HG03354 (cell line): ENCODE measurements at regions not wholly inside any gene's neighbourhood (a gene's known extent, or its start where the extent isn't known, plus 50 kb on each side); places are given as distances from the start of the nearest gene placed in this dataset.
A peak's percentile ranks its signal among the peaks of the same experiment; 100 is the strongest.
"Not testable (repeated sequence)": the region's sequence is repeated elsewhere in the genome, so short reads cannot be mapped to it uniquely, and the experiment has no call there.

Experiments
- ATAC-seq: cut with Tn5 transposase; IDR thresholded peaks from one replicate; pipeline ENCODE4 v1.9.1; 2021; ENCODE audit warnings: mild to moderate bottlenecking; ENCODE audit not compliant: unreplicated experiment, poor library complexity, severe bottlenecking

DNA sequence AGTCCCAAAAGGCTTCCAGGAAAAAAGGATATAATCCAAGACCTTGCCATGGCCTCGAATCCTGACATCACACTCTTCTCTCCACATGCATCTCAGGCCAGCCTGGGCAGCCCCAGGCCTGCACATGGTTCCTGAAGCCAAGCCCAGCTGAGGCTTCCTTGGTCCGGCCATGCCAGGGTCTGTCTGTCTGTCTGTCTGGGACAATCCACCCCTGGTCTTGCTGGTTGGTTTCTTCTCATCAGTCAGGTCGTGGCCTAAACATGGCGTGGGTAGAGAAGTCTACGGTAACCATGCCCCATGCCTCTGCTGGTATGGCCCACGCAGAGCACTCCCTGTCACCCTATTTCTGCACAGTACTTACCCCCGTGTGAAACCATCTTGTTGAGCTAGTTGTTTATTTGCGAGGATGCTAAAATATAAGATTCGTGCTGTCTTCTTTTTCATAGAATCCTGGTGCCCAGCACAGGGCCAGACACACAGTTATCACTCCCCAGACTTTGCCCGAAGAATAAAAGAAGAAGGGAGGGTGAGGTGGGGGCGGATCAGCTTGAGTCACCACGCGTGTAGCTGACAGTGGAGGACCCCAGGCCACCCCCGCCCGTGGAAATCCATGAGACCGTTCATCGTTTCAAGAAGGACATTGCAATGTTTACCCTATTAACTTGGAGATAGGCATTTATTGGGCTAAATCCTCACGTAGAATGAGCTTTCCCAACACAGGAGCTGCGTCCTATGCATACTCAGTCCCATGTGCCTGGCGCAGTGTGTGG lies 107.2 kb downstream of the RNASET2 start:
- ATAC-seq = no peak

GRCh38 chr6:166846446-166847142 lies 109.8 kb downstream of the RNASET2 start:
- ATAC-seq = not testable (repeated sequence)

- no peak for ATAC-seq
Observed at GRCh38 chr6:166842607-166843006, 113.7 kb downstream of the RNASET2 start.

DNA sequence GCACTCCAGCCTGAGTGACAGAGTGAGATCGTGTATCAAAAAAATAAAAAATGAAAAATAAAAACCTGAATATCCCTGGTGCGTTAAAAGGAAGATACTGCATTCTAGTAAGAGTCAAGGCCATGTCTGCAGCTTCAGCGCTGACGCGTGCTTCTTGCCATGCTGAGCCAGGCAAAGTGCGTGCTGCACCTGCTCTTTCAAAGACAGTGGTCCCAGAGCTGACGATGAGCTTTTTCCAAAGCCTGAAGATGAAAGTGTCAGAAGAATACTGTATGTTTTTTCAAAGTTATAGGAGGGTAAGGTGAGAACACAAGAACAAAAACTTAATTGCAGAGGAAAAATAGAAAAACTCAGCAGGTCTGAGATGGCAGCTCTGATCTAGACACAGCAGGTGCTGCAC lies 115.1 kb downstream of the RNASET2 start:
- no peak for ATAC-seq

DNA sequence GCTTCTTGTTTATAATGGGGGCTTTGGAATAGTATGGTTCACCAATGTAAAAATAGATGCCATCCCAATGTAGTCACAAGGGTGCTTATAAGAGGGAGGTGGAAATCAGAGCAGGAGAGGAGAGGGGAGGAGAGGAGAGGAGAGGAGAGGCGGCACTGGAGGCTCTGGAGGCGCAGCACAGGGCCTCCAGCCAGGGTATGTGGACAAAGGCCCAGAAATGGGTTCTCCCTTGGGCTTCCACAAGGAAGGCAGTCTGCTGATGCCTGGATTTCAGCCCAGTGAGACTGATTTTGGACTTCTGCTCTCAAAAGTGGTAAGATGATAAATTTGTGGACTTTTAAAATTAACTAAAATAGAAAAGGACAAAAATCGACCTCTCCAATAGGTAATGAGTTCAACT lies 116.8 kb downstream of the RNASET2 start:
- no peak for ATAC-seq

- no peak for ATAC-seq
Observed at GRCh38 chr6:166838987-166839386, 117.4 kb downstream of the RNASET2 start.

DNA sequence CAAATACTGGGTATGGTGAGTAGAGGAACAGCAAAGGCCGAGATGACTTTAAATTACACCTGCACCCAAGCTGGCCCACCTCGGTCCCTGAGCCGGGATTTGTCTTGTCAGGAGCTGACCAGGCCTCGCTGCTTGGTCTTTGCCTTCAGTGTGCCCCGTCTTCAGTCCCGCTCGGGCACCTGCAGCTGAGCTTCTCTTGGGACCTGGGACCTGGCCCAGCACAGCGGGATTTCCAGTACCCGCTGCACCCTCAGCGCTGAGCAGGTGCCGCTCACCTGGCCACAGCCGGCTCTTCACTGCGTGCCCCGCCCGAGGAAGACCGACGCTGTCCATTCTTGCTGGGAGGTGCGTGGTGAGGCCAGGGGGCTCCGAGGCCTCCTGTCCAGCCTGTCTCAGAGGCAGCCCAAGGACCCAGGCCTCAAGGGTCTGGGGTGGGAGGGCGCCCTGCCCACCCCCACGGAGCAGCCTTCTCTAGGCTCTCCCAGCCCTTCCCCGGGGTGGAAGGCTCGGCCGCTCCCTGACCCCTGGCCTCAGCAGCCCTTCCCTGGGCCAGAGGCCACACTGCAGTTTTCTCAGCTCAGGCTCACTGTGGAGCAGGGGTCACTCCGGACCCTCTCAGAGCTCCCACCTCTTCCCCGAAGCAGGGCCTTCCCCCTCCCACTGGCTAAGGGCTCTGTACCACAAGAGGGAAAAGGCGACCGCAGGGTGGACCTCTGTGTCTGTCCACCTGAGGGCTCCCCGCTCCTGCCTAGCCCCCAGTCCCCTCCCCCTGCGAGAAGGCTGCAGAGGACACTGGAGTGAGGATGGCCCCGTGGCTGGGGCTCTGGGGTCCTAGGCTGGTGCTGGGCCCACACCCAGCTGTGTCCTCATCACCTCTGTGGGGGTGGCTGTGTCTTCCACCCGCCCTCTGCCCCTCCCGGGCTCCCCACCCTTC lies 119.3 kb downstream of the RNASET2 start:
- no peak for ATAC-seq

- no peak for ATAC-seq
Observed at GRCh38 chr6:166834049-166834448, 122.3 kb downstream of the RNASET2 start.

- ATAC-seq = peak; percentile 32
Observed at GRCh38 chr6:166830891-166831363, 125.4 kb downstream of the RNASET2 start.

DNA sequence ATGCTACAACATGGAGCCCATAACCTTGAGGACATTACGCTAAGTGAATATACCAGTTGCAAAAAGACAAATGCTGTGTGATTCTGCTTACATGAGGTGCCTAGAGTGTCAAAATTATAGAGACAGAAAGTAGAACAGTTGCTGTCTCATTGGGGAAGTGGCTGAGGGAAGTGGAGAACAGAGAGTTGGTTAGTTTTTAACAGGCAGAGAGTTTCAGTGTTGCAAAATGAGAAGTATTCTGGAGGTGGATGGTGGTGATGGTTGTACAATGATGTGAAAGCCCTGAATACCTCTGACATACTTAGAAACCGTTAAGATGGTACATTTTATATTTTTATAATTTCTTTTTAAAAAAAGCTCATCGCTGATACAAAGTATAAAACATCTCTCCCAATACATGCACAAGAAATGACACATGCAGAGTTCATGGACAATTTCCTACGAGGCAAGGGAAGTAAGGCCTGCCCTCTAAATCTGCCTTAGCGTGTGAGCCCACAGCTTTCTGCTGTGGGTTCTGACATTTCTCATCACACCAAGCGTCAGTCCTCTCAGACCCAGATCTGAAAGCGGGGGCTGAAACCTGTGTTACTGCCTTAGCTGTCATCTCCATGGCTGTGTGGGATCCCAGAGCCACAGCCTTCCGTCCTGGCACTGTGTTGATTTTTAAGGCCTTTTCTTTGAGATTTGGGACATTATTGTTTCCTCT lies 126.0 kb downstream of the RNASET2 start:
- ATAC-seq = peak; percentile 95

- ATAC-seq = no peak
Observed at GRCh38 chr6:166826264-166826663, 130.1 kb downstream of the RNASET2 start.

- ATAC-seq = no peak
Observed at GRCh38 chr6:166825553-166826145, 130.7 kb downstream of the RNASET2 start.

GRCh38 chr6:166824880-166825250 lies 131.5 kb downstream of the RNASET2 start:
- no peak for ATAC-seq

DNA sequence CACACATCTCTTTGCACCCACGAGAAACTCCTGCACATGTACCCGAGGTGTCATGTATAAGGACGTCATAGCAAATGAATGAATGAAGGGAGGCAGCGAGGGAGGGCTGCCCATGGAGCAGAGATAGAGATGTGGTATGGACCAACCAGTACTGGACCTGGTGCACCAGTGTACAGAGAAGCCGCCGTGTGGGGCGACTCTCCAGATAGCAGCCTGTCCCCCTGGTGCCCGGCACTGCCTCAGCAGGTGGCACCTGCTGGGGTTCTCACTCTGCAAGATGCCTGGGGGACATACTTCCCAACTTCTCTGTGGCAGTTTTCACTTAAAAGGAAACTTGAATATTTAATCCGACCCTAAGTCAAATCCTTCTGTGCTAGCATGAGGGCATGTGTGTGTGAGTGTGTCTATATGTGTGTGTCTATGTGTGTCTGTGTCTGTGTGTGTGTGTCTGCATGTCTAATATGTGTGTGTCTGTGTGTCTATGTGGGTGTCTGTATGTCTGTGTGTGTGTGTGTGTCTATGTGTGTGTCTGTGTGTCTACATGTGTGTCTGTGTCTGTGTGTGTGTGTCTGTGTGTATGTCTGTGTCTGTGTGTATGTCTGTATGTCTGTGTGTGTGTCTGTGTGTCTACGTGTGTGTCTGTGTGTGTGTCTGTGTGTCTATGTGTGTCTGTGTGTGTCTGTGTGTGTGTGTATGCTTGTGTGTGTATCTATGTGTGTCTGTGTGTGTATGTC lies 132.0 kb downstream of the RNASET2 start:
- ATAC-seq = no peak

GRCh38 chr6:166822609-166823008 lies 133.7 kb downstream of the RNASET2 start:
- no peak for ATAC-seq

DNA sequence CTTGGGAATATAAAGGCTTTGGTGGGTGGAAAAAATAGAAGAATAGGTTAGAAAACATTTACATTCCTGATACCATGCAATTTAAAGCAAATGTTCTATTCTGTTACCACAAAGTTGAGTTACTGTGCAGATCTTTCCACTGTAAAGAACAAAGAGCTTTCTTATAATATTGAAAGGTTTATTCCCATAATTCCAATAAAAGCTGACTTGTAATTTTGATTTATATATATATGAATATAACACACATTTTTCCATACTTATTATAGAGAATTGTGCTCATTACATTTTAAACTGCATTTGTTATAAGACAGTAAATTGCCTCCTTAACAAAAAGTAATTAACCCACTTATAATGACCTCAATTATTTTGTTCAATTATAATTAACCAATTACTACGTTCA lies 135.9 kb downstream of the RNASET2 start:
- no peak for ATAC-seq

DNA sequence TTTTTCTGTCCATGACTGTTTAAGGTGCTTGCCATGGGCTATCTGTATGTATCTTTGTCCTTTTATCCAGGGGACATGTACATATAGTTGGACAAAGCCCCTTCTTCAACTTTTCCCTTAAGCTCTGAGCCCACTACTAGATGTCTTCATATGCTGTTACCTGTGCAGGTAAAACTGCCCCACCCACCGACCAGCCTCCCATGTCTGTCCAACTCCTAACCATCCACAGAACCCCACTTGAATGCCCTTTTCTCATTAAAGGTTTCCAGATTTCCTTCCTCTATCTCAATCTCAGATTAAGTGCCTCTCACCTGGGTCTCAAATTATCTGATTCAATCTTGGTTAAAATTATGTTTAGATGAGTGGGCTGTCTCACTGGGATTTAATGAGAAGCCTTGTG lies 136.3 kb downstream of the RNASET2 start:
- no peak for ATAC-seq

DNA sequence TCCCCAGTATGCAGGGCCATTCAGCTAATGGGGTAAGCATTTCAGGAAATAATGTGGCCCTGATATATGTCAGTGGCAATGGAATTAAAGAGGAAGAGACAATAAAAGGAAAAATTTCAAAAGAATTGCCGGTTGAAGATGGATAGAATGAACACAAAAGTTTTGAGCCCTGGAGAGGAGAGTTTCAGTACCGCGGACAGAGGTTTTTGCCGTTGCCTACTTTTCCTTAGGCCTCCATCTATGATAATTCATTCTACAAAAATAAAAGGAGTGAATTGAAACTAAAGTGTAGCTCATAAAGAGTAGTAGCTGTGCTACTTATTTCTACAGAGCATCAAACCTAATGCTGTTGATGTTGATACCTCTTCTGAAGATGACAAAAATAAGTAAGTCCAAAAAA lies 140.7 kb downstream of the RNASET2 start:
- no peak for ATAC-seq

DNA sequence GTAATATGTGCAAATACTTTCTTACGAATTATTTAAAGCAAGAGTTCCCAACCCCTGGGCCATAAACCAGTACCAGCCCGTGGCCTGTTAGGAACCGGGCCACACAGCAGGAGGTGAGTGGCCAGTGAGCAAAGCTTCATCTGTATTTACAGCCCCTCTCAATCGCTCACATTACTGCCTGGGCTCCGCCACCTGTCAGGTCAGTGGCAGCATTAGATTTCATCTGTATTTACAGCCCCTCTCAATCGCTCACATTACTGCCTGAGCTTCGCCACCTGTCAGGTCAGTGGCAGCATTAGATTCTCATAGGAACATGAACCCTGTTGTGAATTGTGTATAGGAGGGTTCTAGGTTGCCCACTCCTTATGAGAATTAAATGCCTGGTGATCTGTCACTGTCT lies 142.0 kb downstream of the RNASET2 start:
- ATAC-seq = no peak
